Transverse colon (tissue), 4 donors: ENCODE measurements at regions not wholly inside any gene's neighbourhood (a gene's known extent, or its start where the extent isn't known, plus 50 kb on each side); places are given as distances from the start of the nearest gene placed in this dataset.
"Not testable (repeated sequence)": the region's sequence is repeated elsewhere in the genome, so short reads cannot be mapped to it uniquely, and the experiment has no call there.

ENCODE experiments used
- DNase-seq: peaks from one replicate; pipeline ENCODE4 v3.0.0-alpha.2; 2019
- H3K27ac ChIP-seq, 4 donors: fragments of 200-600 bp; sonication (generic); 2 replicates each; pipeline ENCODE4 v1.5.1; 2016 to 2018; ENCODE audit warnings: inconsistent platforms in 4 of 4
- H3K27me3 ChIP-seq: fragments of 200-600 bp; sonication (generic); 2 replicates; pipeline ENCODE4 v1.5.1; 2017; ENCODE audit warnings: inconsistent platforms
- H3K36me3 ChIP-seq, 4 donors: fragments of 200-600 bp; sonication (generic); 2 replicates each; pipeline ENCODE4 v1.5.1; 2017 to 2019; ENCODE audit warnings: inconsistent platforms in 4 of 4
- H3K4me1 ChIP-seq, 4 donors: fragments of 200-600 bp; sonication (generic); 2 replicates each; pipeline ENCODE4 v1.5.1; 2017 to 2020; ENCODE audit warnings: inconsistent platforms in 4 of 4
- H3K4me3 ChIP-seq, 4 donors: fragments of 200-600 bp; sonication (generic); 1 replicate in 1 of 4; 2 replicates in 3 of 4; pipeline versions ENCODE4 v1.5.1 to v1.6.1; 2017 to 2019; ENCODE audit warnings: inconsistent platforms in 4 of 4
- H3K9me3 ChIP-seq, 2 donors: fragments of 200-600 bp; sonication (generic); 2 replicates each; pipeline ENCODE4 v1.5.1; 2017 to 2019; ENCODE audit warnings: inconsistent platforms in 2 of 2
- CTCF ChIP-seq, 5 experiments: fragments of 200-600 bp in 3 of 5; fragments of 450-650 bp in 2 of 5; sonication (generic) in 3 of 5; IDR thresholded peaks; 1 replicate in 2 of 5; 2 replicates in 3 of 5; pipeline ENCODE4 v1.5.1; 2016 to 2017; ENCODE audit warnings: antibody characterized with exemption in 5 of 5, inconsistent platforms in 3 of 5, mild to moderate bottlenecking in 2 of 5, moderate library complexity in 1 of 5
- EP300 ChIP-seq: sonication (generic); formaldehyde crosslinking; IDR thresholded peaks from one replicate; pipeline ENCODE4 v1.6.1; 2017; ENCODE audit warnings: antibody characterized with exemption, low read depth
- POLR2A ChIP-seq: fragments of 450-650 bp; IDR thresholded peaks from one replicate; pipeline ENCODE4 v1.6.1; 2016; ENCODE audit warnings: antibody characterized with exemption, mild to moderate bottlenecking, moderate library complexity
- POLR2AphosphoS5 ChIP-seq, 3 donors: sonication (generic); formaldehyde crosslinking; IDR thresholded peaks; one replicate each; pipeline ENCODE4 v1.6.1; 2016; ENCODE audit warnings: antibody characterized with exemption in 3 of 3
- WGBS, 2 donors: methylation state at CpG; one replicate each; pipeline ENCODE4 v1.1.5; 2018; ENCODE audit warnings: low coverage in 1 of 2; 5-methylcytosine and 5-hydroxymethylcytosine counted together
- in situ Hi-C, 4 donors: fragments of 200-750 bp; cut with MboI; loops; one replicate each; pipeline versions ENCODE4 v1.15.0 to v1.15.1; 2017; ENCODE audit warnings: low sequenced_read_pairs in 3 of 4, low pct_ligation_motif_present in 1 of 4, low pct_unique_long_range_greater_than_20kb in 1 of 4
- intact Hi-C: fragments of 100-400 bp; cut with DNase I; formaldehyde crosslinking; loops from one replicate; pipeline ENCODE4 v1.15.1; 2023; ENCODE audit warnings: low total_unique reads

- WGBS, 2 donors, result 60 to 75% methylated on average over 3 to 4 of the region's 4 CpGs
- in situ Hi-C loops, result loop anchor here in 1 of 4 donors (25.0 kb wide), 1 partner anchor 632 kb away; no protein-coding TSS in a partner anchor
- no peak for TF ChIP-seq POLR2AphosphoS5 (IDR thresholded peaks at IDR 0.05)
- TF ChIP-seq POLR2A, result no peak
- TF ChIP-seq CTCF (IDR thresholded peaks at IDR 0.05), result no peak
- TF ChIP-seq EP300, result no peak
These were observed 403.6 kb upstream of the PBX1 start for GRCh38 chr1:164155347-164155746.

GRCh38 chr1:164163289-164163849 is 395.6 kb upstream of the PBX1 start:
- WGBS, 2 donors, result 86 to 92% methylated on average over 1 of the region's 1 CpG
- DNase-seq, result no peak
- intact Hi-C loops, result no loop called here
- Histone ChIP-seq H3K36me3 (no peaks in the 10 kb centered on the region), H3K9me3 (no peaks in the 10 kb centered on the region), H3K27ac (no peak overlapping the region), H3K27me3 (no peaks in the 10 kb centered on the region), H3K4me1 (no peaks in the 10 kb centered on the region), H3K4me3 (no peak overlapping the region)
- TF ChIP-seq POLR2A (no peak), EP300 (no peak), CTCF (IDR thresholded peaks at IDR 0.05) (no peak), POLR2AphosphoS5 (IDR thresholded peaks at IDR 0.05) (no peak)
- in situ Hi-C loops, result loop anchor here in 2 of 4 donors (10.0 to 25.0 kb wide), 2 partner anchors 624 to 631 kb away; no protein-coding TSS in a partner anchor

More at GRCh38 chr1:164155347-164155746, 403.6 kb upstream of the PBX1 start:
- intact Hi-C loops, result no loop called here
- H3K27me3 ChIP-seq, result no peaks in the 10 kb centered on the region
- H3K4me1 ChIP-seq, result no peaks in the 10 kb centered on the region
- no peak overlapping the region for H3K27ac ChIP-seq
- H3K4me3 ChIP-seq, result no peak overlapping the region
- H3K9me3 ChIP-seq, result no peaks in the 10 kb centered on the region
- no peaks in the 10 kb centered on the region for H3K36me3 ChIP-seq
- DNase-seq, result no peak

GRCh38 chr1:164165466-164165865 is 393.5 kb upstream of the PBX1 start:
- in situ Hi-C loops, result loop anchor here in 2 of 4 donors (10.0 to 25.0 kb wide), 2 partner anchors 622 to 629 kb away; no protein-coding TSS in a partner anchor
- TF ChIP-seq EP300 (no peak), POLR2AphosphoS5 (IDR thresholded peaks at IDR 0.05) (no peak), CTCF (IDR thresholded peaks at IDR 0.05) (no peak), POLR2A (no peak)
- no peak for DNase-seq
- H3K27ac ChIP-seq, result no peak overlapping the region
- WGBS, 2 donors, result 82 to 100% methylated on average over 1 to 2 of the region's 2 CpGs
- no peak overlapping the region for H3K4me3 ChIP-seq
- H3K27me3 ChIP-seq, result no peaks in the 10 kb centered on the region
- no peaks in the 10 kb centered on the region for H3K9me3 ChIP-seq
- intact Hi-C loops, result no loop called here
- no peaks in the 10 kb centered on the region for H3K4me1 ChIP-seq
- no peaks in the 10 kb centered on the region for H3K36me3 ChIP-seq

- peak; percentile 45 to 66 (median 60) for TF ChIP-seq CTCF (IDR thresholded peaks at IDR 0.05)
- H3K4me3 ChIP-seq, H3K27ac ChIP-seq, intact Hi-C loops, H3K27me3 ChIP-seq, H3K4me1 ChIP-seq, H3K9me3 ChIP-seq, H3K36me3 ChIP-seq: not testable (repeated sequence)
- 0 to 33% methylated on average over 1 to 6 of the region's 6 CpGs for WGBS, 2 donors
- in situ Hi-C loops, result loop anchor here in 2 of 4 donors (10.0 to 25.0 kb wide), 2 partner anchors 621 to 628 kb away; no protein-coding TSS in a partner anchor
- DNase-seq, result peak; percentile 60
These were observed 392.5 kb upstream of the PBX1 start for GRCh38 chr1:164166454-164166853.
